GM12864 (cell line): ENCODE measurements at regions not wholly inside any gene's neighbourhood (a gene's known extent, or its start where the extent isn't known, plus 50 kb on each side); places are given as distances from the start of the nearest gene placed in this dataset.
"Not testable (repeated sequence)": the region's sequence is repeated elsewhere in the genome, so short reads cannot be mapped to it uniquely, and the experiment has no call there.

Source experiments
- DNase-seq: peaks from one replicate; pipeline ENCODE4 v3.0.0-alpha.2; 2011; ENCODE audit warnings: low read depth
- H3K4me3 ChIP-seq: 2 replicates; pipeline ENCODE4 v1.5.1; 2011; ENCODE audit warnings: mild to moderate bottlenecking, low read depth, low read length, control low read depth
- CTCF ChIP-seq: IDR thresholded peaks from 2 replicates; pipeline ENCODE4 v1.5.1; 2011; ENCODE audit warnings: low read depth, mild to moderate bottlenecking, moderate library complexity, low read length, control low read depth, inconsistent platforms; ENCODE audit errors: missing control alignments

GRCh38 chr3:25911525-25912295, 121.8 kb downstream of the OXSM start:
- H3K4me3 ChIP-seq: no peak overlapping the region
- DNase-seq: no peak
- TF ChIP-seq CTCF: no peak

- TF ChIP-seq CTCF: no peak
- H3K4me3 ChIP-seq: no peak overlapping the region
- DNase-seq: no peak
These were observed 123.3 kb downstream of the OXSM start for GRCh38 chr3:25913179-25913578.

DNA sequence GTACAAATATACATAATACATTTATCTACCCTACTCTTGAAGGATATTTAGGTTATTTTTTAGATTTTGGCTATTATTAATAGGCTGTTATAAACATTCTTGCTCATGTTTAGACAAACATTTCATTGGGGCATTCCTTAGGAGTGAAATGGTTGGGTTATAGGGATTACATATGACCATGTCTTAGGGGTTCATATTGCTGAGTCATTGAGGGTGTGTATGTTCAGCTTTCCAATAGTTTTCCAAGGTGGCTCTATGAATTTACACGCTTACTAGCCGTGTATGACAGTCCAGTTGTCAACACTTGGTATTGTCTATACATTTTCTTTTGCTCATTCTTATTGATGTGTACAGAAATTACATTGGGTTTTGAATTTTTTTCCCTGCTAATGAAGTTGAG, 125.8 kb downstream of the OXSM start:
- no peak for DNase-seq
- no peak overlapping the region for H3K4me3 ChIP-seq
- TF ChIP-seq CTCF: no peak

DNA sequence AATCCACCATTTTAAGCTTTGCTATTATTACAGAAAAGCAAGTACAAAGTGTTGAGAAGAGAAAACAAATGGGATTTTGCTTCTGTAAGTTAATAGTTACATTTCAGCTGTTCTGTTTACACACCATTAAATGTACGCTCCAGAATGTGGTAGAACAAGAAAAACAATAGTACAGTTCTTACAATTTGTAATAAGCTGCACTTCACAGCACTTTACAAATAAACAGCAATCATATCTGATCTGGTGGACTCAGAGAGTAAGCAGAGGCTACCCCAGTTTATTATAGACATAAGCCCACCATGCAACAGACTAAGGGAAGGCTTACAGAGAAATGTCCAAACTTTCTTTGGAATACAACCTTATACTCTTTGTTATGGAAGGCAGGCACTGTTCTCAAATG, 126.4 kb downstream of the OXSM start:
- no peak for TF ChIP-seq CTCF
- no peak overlapping the region for H3K4me3 ChIP-seq
- DNase-seq: no peak

- not testable (repeated sequence) for H3K4me3 ChIP-seq, DNase-seq
These were observed 142.1 kb downstream of the OXSM start for GRCh38 chr3:25931967-25932366.

GRCh38 chr3:25938566-25939325, 148.9 kb downstream of the OXSM start:
- no peak for TF ChIP-seq CTCF
- H3K4me3 ChIP-seq: no peak overlapping the region
- DNase-seq: no peak

DNA sequence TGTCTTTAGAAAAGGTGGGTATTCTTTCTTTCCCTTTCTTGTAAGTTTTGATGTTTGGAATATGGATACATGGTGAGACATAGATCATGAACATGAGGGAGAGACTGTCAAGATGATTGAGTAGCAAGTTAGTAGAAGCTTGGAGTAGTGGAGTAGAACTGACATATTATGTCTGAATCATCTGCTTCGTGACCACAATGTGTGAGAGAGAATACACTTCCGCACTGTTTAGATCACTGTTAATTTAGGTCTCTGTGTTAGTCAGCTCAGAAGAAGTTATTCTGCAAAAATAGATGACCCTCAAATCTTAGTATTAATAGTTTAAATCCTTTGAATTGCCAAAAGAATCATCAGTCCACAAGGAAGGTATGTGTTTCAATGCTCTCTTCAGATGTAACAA, 151.0 kb downstream of the OXSM start:
- no peak overlapping the region for H3K4me3 ChIP-seq
- TF ChIP-seq CTCF: no peak
- DNase-seq: no peak
